Central memory CD8-positive, alpha-beta T cell (primary cell): ENCODE measurements at regions not wholly inside any gene's neighbourhood (a gene's known extent, or its start where the extent isn't known, plus 50 kb on each side); places are given as distances from the start of the nearest gene placed in this dataset.
"Not testable (repeated sequence)": the region's sequence is repeated elsewhere in the genome, so short reads cannot be mapped to it uniquely, and the experiment has no call there.

Experiments used
- ATAC-seq: fragments of 150-1000 bp; cut with Tn5 transposase; replicated peaks from 2 replicates; pipeline ENCODE4 v1.10.0; 2022; ENCODE audit warnings: mild to moderate bottlenecking, moderate FRiP score, moderate number of reproducible peaks; ENCODE audit not compliant: poor library complexity, severe bottlenecking; ENCODE audit errors: extremely low read depth
- DNase-seq, 2 donors: peaks; one replicate each; pipeline ENCODE4 v3.0.0; 2021; ENCODE audit warnings: low spot score in 2 of 2
- H3K27ac Mint-ChIP-seq: one replicate; pipeline ENCODE4 v1.8.0; 2022; ENCODE audit warnings: low read depth, mild to moderate bottlenecking, moderate library complexity, mixed read lengths
- H3K27me3 Mint-ChIP-seq: one replicate; pipeline ENCODE4 v1.8.0; 2022; ENCODE audit warnings: mixed read lengths
- H3K36me3 Mint-ChIP-seq: one replicate; pipeline ENCODE4 v1.8.0; 2022; ENCODE audit warnings: mild to moderate bottlenecking, moderate library complexity, mixed read lengths; ENCODE audit not compliant: insufficient read depth
- H3K4me1 Mint-ChIP-seq: one replicate; pipeline ENCODE4 v1.8.0; 2022; ENCODE audit warnings: mixed read lengths
- H3K4me3 Mint-ChIP-seq: one replicate; pipeline ENCODE4 v1.8.0; 2022; ENCODE audit warnings: mild to moderate bottlenecking, moderate library complexity, mixed read lengths
- H3K9me3 Mint-ChIP-seq: one replicate; pipeline ENCODE4 v1.8.0; 2022; ENCODE audit warnings: mixed read lengths

DNA sequence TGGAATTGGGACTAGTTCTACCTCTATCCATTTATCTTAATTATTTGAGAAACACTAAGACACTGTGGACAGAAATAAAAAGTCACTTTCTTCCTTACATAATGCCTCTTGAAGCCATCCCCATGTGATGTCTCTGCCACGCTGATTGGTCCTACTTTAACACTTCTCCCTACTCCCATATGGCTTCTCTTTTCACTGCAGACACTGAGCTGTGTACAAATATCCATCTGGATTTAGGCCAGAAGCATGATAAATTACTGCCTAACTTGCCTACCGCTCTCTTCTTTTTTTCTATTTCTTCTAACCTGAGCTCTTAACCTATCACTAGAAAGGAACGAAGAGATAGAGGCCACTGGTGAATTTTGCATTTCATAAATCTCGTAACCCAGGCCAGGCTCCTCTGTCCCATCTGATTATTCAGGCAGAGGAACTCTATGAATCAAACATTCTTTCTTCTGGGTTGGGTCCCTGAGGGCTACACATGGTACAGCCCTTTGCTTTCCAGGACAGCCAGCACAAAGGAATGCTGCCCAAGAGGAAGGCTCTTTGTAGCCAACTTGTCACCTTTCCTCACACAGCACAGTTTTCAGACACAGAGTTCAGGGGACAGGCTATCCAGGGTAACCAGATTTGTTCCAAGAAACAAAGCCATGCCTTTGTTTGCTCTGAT, 878.5 kb upstream of the LRRC4C start:
- no peak for ATAC-seq
- peaks cover 25% of the 10 kb centered on the region for H3K9me3 Mint-ChIP-seq
- no peak for DNase-seq
- no peak overlapping the region for H3K4me3 Mint-ChIP-seq
- H3K27ac Mint-ChIP-seq = no peak overlapping the region
- no peaks in the 10 kb centered on the region for H3K4me1 Mint-ChIP-seq
- H3K27me3 Mint-ChIP-seq = no peaks in the 10 kb centered on the region
- no peaks in the 10 kb centered on the region for H3K36me3 Mint-ChIP-seq

DNA sequence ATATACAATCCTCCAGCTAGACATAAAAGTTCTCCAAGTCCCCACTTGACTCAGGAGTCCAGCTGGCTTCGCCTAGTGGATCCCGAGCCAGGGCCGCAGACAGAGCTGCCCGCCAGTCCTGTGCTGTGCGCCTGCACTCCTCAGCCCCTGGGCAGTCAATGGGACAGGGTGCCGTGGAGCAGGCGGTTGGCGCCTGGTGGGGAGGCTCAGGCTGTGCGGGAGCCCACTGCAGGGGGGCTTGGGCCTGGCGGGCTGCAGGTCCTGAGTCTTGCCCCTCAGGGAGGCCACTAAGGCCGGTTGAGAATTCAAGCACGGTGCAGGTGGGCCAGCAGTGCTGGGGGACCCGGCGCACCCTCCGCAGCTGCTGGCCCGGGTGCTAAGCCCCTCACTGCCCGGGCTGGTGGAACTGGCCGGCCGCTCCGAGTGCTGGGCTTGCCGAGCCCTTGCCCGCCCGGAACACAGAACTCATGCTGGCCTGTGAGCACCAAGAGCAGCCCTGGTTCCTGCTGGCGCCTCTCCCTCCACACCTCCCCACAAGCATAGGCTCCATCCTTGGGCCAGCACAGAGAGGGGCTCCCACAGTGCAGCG, 884.8 kb upstream of the LRRC4C start:
- DNase-seq (no peak), ATAC-seq (no peak)
- H3K4me3 Mint-ChIP-seq = no peak overlapping the region
- H3K9me3 Mint-ChIP-seq = peaks cover 14% of the 10 kb centered on the region
- H3K4me1 Mint-ChIP-seq = no peaks in the 10 kb centered on the region
- H3K36me3 Mint-ChIP-seq = no peaks in the 10 kb centered on the region
- H3K27ac Mint-ChIP-seq = no peak overlapping the region
- no peaks in the 10 kb centered on the region for H3K27me3 Mint-ChIP-seq

DNA sequence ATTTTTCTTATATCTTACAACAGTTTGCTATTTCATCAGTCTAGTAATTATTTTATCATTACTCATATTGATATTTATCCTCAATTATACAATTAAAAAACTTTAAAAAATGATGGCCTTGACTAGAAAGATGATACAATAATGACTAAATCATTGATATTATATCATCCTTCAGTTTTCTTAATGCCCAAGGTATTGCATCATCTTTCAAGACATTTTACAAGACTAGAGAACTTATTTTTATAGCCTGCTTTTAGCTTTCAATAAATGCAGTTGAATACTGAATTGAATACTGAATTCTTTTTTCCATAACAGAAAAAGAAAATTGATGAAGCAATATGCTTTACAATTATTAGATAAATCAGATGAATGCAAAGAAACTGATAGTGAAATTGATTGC, 886.5 kb upstream of the LRRC4C start:
- ATAC-seq = no peak
- no peaks in the 10 kb centered on the region for H3K36me3 Mint-ChIP-seq
- no peak overlapping the region for H3K27ac Mint-ChIP-seq
- no peaks in the 10 kb centered on the region for H3K4me1 Mint-ChIP-seq
- H3K4me3 Mint-ChIP-seq = no peak overlapping the region
- no peaks in the 10 kb centered on the region for H3K27me3 Mint-ChIP-seq
- no peak for DNase-seq
- H3K9me3 Mint-ChIP-seq = peaks cover 6% of the 10 kb centered on the region

DNA sequence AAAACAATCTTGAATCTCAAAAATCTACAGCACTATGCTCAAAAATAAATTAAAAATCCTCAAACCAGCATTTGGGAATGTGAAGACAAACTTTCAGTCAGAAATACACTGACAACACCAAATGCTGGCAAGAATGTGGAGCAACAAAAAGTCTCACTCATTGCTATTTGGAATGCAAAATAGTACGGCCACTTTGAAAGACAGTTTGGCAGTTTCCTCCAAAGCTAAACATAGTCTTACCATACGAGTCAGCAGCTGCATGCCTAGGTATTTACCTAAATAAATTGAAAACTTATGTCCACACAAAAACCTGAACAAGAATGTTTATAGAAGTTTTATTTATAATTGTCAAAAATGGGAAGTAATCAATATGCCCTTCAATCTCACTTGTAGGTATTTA, 904.2 kb upstream of the LRRC4C start:
- no peaks in the 10 kb centered on the region for H3K4me1 Mint-ChIP-seq
- H3K36me3 Mint-ChIP-seq = peaks cover 2% of the 10 kb centered on the region
- ATAC-seq = no peak
- H3K4me3 Mint-ChIP-seq = no peak overlapping the region
- no peak overlapping the region for H3K27ac Mint-ChIP-seq
- H3K9me3 Mint-ChIP-seq = peaks cover 28% of the 10 kb centered on the region
- H3K27me3 Mint-ChIP-seq = no peaks in the 10 kb centered on the region
- DNase-seq = no peak

DNA sequence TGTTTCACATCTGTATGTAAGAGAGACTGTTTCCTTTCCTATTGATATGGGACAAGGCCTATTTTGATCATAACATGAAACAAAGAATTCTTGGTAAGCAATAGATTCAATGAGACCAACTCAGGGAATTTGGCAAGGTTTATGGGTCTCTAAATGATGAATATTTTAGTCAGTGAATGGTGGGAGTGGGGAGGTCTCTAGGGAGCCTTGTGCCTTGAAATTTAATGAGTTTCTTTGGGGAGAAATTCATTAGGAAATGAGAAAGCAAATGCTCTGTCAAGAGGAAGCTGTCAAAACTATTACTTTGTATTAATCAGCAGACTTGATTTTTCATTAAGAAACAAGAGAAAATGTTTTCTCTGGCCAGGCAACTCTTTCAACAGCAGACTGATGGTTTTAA, 921.7 kb upstream of the API5 start:
- no peak overlapping the region for H3K4me3 Mint-ChIP-seq

DNA sequence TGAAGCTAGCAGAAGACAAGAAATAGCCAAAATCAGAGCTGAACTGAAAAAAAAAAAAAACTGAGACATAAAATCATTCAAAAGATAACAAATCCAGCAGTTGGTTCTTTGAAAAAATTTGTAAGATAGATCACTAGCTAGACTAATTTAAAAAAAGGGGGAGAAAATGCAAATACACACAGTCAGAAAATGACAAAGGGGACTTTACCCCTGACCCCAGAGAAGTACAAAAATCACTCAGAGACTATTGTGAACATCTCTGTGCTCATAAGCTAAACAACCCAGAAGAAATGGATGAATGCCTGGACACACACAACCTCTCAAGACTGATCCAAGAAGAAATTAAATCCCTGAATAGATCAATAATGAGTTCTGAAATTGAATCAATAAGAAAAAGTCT, 914.3 kb upstream of the API5 start:
- ATAC-seq (no peak), DNase-seq (no peak)
- Mint-ChIP-seq H3K4me1 (no peaks in the 10 kb centered on the region), H3K9me3 (peaks cover 17% of the 10 kb centered on the region), H3K27ac (no peak overlapping the region), H3K4me3 (no peak overlapping the region), H3K36me3 (peaks cover 2% of the 10 kb centered on the region), H3K27me3 (no peaks in the 10 kb centered on the region)

More for the DNA sequence above, 921.7 kb upstream of the API5 start:
- H3K27me3 Mint-ChIP-seq = no peaks in the 10 kb centered on the region
- H3K4me1 Mint-ChIP-seq = no peaks in the 10 kb centered on the region
- H3K9me3 Mint-ChIP-seq = peaks cover 19% of the 10 kb centered on the region
- ATAC-seq = no peak
- H3K27ac Mint-ChIP-seq = no peak overlapping the region
- H3K36me3 Mint-ChIP-seq = no peaks in the 10 kb centered on the region
- no peak for DNase-seq

DNA sequence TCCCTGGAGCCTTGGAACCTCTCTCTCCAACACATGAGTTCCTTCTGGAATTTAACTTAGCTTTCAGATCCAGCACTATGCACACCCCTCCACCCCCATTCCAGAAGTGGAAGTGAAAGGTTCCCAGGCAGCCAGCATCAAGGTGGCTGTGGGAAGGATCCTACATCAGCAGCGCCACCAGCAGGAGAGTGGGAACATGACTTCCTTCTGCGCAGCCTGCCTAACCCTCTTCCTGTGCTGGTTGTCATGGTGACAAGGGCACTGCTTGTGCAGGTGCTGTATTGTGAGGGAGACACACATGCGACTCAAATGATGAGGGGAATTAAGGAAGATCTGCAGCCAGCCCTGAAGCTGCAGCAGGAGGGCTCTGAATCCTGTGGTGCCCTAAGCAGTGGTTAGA, 904.5 kb upstream of the API5 start:
- DNase-seq (no peak), ATAC-seq (no peak)
- Mint-ChIP-seq H3K4me3 (no peak overlapping the region), H3K36me3 (no peaks in the 10 kb centered on the region), H3K27me3 (no peaks in the 10 kb centered on the region), H3K4me1 (no peaks in the 10 kb centered on the region), H3K27ac (no peak overlapping the region), H3K9me3 (peaks cover 20% of the 10 kb centered on the region)

DNA sequence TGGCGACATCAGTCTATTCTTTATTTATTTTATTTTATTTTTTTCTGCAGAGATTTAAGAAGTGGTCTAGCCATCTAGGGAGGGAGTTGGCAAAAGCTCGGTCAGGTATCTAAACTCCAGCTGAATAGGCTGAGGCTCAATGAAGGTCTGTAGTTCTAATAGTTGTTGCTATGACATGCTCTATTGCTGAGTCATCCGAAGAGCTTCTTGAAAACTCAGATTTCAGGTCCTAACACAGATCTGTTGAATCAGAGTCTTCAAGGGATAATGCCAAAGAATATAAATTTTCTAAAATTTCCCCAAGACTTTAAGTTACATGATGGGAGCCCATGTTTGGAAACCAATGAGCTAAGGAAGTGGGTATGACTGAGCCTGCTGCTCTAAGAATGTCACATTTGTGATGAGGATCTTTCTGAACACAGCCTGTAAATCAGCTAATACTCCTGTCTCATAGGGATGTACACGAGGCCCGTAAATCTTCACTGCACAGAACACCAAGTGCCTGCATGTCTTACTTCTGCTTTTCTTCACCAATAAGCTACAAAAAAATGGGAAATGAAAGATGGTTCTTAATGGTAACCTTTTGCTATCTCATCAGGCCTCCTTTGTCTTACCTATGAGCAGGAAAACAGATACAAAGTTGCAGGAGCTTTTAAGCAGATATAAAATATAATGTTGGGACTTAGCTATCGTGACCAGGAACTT, 901.4 kb upstream of the API5 start:
- DNase-seq (no peak), ATAC-seq (no peak)
- no peaks in the 10 kb centered on the region for H3K36me3 Mint-ChIP-seq
- H3K4me1 Mint-ChIP-seq = no peaks in the 10 kb centered on the region
- H3K4me3 Mint-ChIP-seq = no peak overlapping the region
- no peak overlapping the region for H3K27ac Mint-ChIP-seq
- no peaks in the 10 kb centered on the region for H3K27me3 Mint-ChIP-seq
- H3K9me3 Mint-ChIP-seq = peaks cover 23% of the 10 kb centered on the region

DNA sequence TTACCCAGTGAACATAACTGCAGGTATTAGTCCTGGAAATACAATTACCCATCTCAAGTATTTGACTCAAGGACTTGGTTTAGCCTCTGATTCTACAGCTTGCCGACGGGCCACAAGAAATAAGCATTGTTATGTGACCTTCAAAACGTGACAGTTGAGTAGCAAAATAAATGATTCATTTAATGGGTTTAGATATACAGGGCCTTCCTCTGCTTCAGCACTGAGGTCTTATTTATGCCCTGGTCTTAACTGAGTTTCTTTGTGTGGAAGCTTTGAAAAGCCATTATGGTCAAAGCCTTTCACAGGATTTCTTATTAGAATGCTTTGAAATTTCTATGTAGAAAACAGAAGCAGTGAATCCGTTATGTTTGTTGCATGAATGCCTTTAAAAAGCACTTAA, 899.2 kb upstream of the API5 start:
- ATAC-seq = no peak
- Mint-ChIP-seq H3K27ac (no peak overlapping the region), H3K27me3 (no peaks in the 10 kb centered on the region), H3K36me3 (no peaks in the 10 kb centered on the region), H3K4me3 (no peak overlapping the region), H3K9me3 (peaks cover 25% of the 10 kb centered on the region), H3K4me1 (no peaks in the 10 kb centered on the region)
- DNase-seq = no peak

DNA sequence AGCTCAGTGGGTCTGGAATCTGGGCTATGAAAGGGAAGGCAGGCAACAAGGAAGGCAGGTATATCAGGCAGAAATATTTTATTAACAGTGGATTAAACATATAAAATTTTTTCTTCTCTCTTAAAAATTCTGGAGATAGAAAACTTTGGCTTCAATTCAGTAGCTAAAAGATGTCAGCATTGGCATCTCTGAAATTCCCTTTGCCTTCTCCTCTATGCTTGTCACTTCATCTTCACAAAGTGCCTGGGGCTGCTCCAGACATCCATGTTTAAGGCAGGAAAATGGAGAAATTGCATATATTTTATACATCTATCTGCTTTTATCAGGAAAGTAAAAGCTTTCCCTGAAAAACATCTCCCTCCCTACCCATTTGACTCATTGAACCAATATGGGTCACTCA, 894.1 kb upstream of the API5 start:
- ATAC-seq (no peak), DNase-seq (no peak)
- no peak overlapping the region for H3K4me3 Mint-ChIP-seq
- H3K4me1 Mint-ChIP-seq = no peaks in the 10 kb centered on the region
- no peaks in the 10 kb centered on the region for H3K36me3 Mint-ChIP-seq
- H3K27ac Mint-ChIP-seq = no peak overlapping the region
- no peaks in the 10 kb centered on the region for H3K27me3 Mint-ChIP-seq
- peaks cover 20% of the 10 kb centered on the region for H3K9me3 Mint-ChIP-seq

DNA sequence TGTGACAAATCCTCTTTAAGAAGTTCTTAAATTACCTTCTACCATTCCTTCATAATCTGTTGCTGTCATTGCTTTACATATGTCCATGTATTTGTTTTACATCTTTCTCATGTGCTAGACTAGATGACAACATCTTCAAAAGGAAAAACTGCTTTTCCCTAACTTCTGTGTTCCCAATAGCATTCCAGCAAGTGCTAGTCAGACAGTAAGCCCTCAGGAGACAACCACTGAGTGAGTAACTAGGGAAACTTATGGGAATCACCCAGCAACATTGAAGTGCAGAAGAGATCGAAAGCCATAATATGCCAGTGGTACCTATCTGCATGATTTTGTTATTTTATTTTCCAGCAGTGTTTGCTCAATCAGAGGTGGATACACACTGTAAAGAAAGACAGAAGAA, 889.7 kb upstream of the API5 start:
- no peak for DNase-seq
- H3K9me3 Mint-ChIP-seq = peaks cover 6% of the 10 kb centered on the region
- H3K27me3 Mint-ChIP-seq = no peaks in the 10 kb centered on the region
- no peak overlapping the region for H3K4me3 Mint-ChIP-seq
- no peak overlapping the region for H3K27ac Mint-ChIP-seq
- no peaks in the 10 kb centered on the region for H3K36me3 Mint-ChIP-seq
- no peak for ATAC-seq
- H3K4me1 Mint-ChIP-seq = no peaks in the 10 kb centered on the region

DNA sequence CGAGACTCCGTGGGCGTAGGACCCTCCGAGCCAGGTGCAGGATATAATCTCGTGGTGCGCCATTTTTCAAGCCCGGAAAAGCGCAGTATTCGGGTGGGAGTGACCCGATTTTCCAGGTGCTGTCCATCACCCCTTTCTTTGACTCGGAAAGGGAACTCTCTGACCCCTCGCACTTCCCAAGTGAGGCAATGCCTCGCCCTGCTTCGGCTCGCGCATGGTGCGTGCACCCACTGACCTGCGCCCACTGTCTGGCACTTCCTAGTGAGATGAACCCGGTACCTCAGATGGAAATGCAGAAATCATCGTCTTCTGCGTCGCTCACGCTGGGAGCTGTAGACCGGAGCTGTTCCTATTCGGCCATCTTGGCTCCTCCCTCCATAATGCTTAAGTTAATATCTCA, 876.9 kb upstream of the API5 start:
- H3K4me1 Mint-ChIP-seq, DNase-seq, ATAC-seq, H3K4me3 Mint-ChIP-seq, H3K36me3 Mint-ChIP-seq, H3K27ac Mint-ChIP-seq, H3K27me3 Mint-ChIP-seq: not testable (repeated sequence)
- H3K9me3 Mint-ChIP-seq = peaks cover 24% of the 10 kb centered on the region

DNA sequence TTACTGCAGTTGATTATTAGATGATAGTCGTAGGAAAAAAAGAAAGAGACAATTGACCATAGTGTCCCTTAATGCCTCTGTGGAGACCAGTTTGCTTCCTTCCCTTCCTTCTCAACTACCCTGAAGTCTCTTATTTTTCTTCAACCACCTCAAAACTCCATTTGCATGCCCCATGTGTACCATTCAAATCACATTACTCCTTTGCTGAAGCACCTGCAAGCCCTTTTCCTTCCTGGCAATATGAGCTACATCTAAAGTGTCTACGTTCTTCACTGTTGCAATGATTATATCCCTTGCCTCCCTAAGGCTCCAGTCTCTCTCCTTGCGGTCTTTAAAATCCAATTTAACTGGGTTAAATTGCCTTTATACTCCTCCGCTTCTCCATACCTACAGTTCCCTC, 867.4 kb upstream of the API5 start:
- ATAC-seq (no peak), DNase-seq (no peak)
- Mint-ChIP-seq H3K9me3 (peaks cover 13% of the 10 kb centered on the region), H3K4me1 (no peaks in the 10 kb centered on the region), H3K27ac (no peak overlapping the region), H3K36me3 (no peaks in the 10 kb centered on the region), H3K27me3 (no peaks in the 10 kb centered on the region), H3K4me3 (no peak overlapping the region)
